ENCODE measurements at regions not wholly inside any gene's neighbourhood (a gene's known extent, or its start where the extent isn't known, plus 50 kb on each side); places are given as distances from the start of the nearest gene placed in this dataset.

- no peak for DNase-seq
These were observed 252.4 kb downstream of the FSIP2 start for GRCh38 chr2:185990861-185991525.

- DNase-seq, result no peak
These were observed 260.0 kb downstream of the FSIP2 start for GRCh38 chr2:185998562-185999070.

DNA sequence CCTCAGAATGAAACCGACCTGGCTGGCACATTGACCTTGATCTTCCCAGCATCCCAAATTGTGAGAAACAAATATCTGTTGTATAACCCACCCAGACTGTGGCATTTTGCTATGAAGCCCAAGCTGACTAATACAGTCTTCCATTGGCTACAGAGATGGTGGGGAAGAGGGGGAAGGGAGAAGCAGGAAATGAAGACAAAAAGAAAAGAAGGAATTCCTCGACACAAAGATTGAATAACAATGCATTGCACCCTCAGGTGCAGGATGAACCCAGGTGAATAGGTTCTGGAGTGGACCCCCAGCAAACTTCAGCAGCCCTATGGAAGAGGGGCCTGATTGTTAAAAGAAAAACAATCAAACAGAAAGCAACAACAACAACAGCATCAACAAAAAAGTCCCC lies 270.7 kb downstream of the FSIP2 start:
- DNase-seq, result no peak

DNA sequence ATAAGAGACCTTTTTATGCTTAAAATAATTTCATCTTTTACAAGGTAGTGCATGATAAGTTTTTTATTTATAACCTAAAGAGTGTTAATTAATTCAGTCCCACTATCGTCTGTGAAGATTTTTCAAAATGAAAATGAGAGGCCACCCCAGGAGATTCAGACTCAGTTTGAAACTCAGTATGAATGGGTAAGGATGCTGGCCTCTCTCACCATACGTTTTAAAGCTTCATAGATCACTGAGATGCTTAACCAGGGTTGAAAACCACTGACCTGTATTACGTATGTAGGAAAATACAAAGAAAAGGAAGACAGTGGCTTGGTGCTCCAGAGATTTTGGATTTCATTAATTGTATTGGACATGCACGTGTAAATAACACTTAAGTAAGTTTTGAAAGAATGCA lies 278.7 kb downstream of the FSIP2 start:
- no peak for DNase-seq

DNA sequence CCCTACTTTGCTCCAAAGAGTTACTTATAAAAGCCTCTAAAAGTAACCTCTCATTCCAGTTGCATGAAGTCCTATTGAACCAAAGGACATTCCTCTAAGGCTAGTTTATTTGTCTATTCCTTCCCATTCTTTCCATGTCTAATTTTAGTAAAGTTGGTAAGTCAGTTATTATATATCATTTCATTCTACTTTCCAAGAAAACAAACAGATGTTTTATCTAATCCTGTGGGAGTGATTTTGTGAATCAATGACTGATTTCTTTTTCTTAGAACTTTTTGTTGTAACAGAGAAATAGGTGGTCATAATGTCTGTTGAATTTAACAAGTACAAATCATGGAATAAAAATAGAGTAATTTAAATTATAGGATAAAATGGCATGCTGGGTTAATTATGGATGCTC lies 286.3 kb downstream of the FSIP2 start:
- DNase-seq, result no peak

DNA sequence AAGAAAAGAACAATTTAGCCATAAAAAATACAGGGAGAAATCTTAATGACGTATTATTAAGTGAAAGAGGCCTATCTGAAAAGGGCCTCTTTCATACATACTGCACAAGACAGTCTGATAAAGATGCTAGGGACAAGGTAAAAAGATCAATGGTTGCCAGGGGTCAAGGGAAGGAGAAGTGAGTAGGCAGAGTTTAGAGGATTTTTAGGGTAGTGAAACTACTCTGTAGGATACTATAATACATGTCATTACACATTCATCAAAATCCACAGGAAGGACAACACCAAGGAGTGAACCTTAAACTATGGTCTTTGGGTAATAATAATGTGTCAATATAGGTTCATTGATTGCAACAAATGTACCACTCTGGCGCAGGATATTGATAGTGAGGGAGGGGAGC lies 289.3 kb downstream of the FSIP2 start:
- no peak for DNase-seq

GRCh38 chr2:186031229-186031628 lies 292.6 kb downstream of the FSIP2 start:
- no peak for DNase-seq

GRCh38 chr2:186032102-186032738 lies 293.6 kb downstream of the FSIP2 start:
- no peak for DNase-seq

GRCh38 chr2:186032930-186033329 lies 294.3 kb downstream of the FSIP2 start:
- no peak for DNase-seq

- DNase-seq, result no peak
These were observed 294.9 kb downstream of the FSIP2 start for GRCh38 chr2:186033541-186033940.

- no peak for DNase-seq
These were observed 298.4 kb downstream of the FSIP2 start for GRCh38 chr2:186036862-186037449.

GRCh38 chr2:186042207-186043028 lies 303.8 kb downstream of the FSIP2 start:
- DNase-seq, result no peak

DNA sequence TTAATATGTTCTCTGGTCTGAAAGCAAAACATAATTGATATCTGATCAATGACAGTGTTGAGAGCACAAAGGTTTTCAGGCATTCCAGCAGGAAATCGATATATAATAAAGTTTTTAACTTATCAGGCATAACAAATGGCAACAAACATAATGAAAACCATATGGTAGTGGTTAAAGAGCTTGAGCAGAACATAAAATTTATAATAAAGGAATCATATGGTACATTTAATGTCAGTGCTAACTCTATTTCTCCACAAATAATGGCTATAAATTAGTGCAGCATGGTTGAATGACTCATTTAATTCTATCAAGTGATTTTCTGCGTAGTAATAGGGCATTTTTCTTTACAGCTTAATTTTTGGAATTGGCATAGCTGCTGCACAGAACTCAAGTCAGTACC lies 306.2 kb downstream of the FSIP2 start:
- no peak for DNase-seq

- DNase-seq, result no peak
These were observed 314.3 kb downstream of the FSIP2 start for GRCh38 chr2:186052930-186053329.

DNA sequence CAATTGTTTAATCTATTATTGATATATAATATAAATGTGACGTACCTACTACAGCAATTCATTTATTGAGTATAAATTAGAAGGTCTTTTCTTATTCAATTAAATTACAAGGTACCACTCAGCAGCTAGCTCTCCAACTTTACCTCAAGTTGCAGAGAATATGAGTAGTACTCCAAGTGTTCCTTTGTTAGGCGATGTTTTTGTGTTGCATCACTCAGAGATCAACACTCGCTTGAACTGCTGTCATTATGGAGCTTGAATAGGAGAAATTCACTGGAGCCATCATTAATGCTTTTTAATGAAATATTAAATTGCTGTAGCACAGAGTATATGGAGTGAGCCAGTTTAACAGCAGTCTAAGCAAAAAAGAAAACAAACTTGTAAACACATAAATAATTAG lies 320.0 kb downstream of the FSIP2 start:
- DNase-seq, result no peak

- DNase-seq, result no peak
These were observed 320.5 kb downstream of the FSIP2 start for GRCh38 chr2:186059096-186059495.

DNA sequence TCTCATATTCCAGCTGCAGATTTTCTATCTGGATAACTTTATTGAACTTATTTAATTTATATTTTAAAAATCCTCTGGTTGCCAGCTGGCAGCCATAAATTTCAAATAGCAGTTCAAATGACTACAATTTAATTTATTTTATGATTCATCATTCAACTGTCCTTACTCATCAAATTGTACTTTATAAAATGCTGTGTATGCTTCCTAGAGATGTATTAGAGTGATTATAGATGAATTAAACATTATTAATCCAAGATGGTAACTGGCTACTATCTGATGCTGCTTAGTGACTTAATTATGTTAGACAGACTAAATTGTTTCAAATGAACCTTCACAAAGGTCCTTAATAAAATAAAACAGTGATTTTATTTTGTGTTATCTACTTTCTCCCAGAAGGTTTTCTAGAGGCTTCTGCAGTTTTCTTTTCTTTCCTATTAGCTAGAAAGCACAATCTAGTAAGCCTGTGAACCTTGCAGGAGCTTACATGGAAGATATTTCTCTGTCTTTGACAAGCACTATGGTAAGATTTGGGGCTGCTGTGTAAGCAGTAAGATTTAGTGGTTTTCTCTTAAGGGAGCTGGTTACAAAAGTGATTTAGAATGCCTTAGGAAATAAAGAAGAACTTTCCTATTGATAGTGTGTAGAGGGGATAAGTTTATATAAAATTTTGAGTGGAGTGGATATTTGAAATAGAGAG lies 322.3 kb downstream of the FSIP2 start:
- DNase-seq, result no peak

GRCh38 chr2:186064507-186064906 lies 325.9 kb downstream of the FSIP2 start:
- no peak for DNase-seq

- no peak for DNase-seq
These were observed 326.9 kb downstream of the FSIP2 start for GRCh38 chr2:186065491-186065890.

GRCh38 chr2:186068139-186068801 lies 329.7 kb downstream of the FSIP2 start:
- no peak for DNase-seq

- DNase-seq, result no peak
These were observed 331.1 kb downstream of the FSIP2 start for GRCh38 chr2:186069676-186070075.

GRCh38 chr2:186085226-186085625 lies 346.6 kb downstream of the FSIP2 start:
- DNase-seq, result no peak

Measured in DMS 273 treated with DMSO at 0.1 percent for 48 hours (cell line).